HG03521 (cell line): ENCODE measurements at regions not wholly inside any gene's neighbourhood (a gene's known extent, or its start where the extent isn't known, plus 50 kb on each side); places are given as distances from the start of the nearest gene placed in this dataset.

ENCODE experiments used
- ATAC-seq: cut with Tn5 transposase; IDR thresholded peaks from one replicate; pipeline ENCODE4 v1.9.1; 2021; ENCODE audit warnings: mild to moderate bottlenecking, moderate library complexity; ENCODE audit not compliant: unreplicated experiment

GRCh38 chr11:35076201-35077100 is 62.5 kb upstream of the CD44 start:
- no peak for ATAC-seq

GRCh38 chr11:35077709-35078469 is 61.1 kb upstream of the CD44 start:
- no peak for ATAC-seq

- ATAC-seq: no peak
Observed at GRCh38 chr11:35078470-35078735, 60.6 kb upstream of the CD44 start.

- no peak for ATAC-seq
Observed at GRCh38 chr11:35079611-35080010, 59.4 kb upstream of the CD44 start.

GRCh38 chr11:35082321-35083180 is 56.4 kb upstream of the CD44 start:
- ATAC-seq: peak; percentile 78

GRCh38 chr11:35083181-35083430 is 55.9 kb upstream of the CD44 start:
- ATAC-seq: no peak

GRCh38 chr11:35083431-35084238 is 55.3 kb upstream of the CD44 start:
- peak; percentile 64 for ATAC-seq

GRCh38 chr11:35084817-35085440 is 54.0 kb upstream of the CD44 start:
- no peak for ATAC-seq

GRCh38 chr11:35085531-35086165 is 53.3 kb upstream of the CD44 start:
- no peak for ATAC-seq

- ATAC-seq: no peak
Observed at GRCh38 chr11:35087648-35088047, 51.3 kb upstream of the CD44 start.

GRCh38 chr11:35088226-35088625 is 50.7 kb upstream of the CD44 start:
- no peak for ATAC-seq

GRCh38 chr11:35088676-35089075 is 50.3 kb upstream of the CD44 start:
- ATAC-seq: no peak
